Adrenal gland (tissue), 5 donors: ENCODE measurements at regions not wholly inside any gene's neighbourhood (a gene's known extent, or its start where the extent isn't known, plus 50 kb on each side); places are given as distances from the start of the nearest gene placed in this dataset.

Source experiments
- CTCF ChIP-seq, 6 experiments: fragments of 450-650 bp in 4 of 6; fragments of 200-600 bp in 2 of 6; sonication (generic) in 1 of 6; IDR thresholded peaks; 1 replicate in 5 of 6; 2 replicates in 1 of 6; pipeline versions ENCODE4 v1.5.1 to v1.8.0; 2016 to 2021; ENCODE audit warnings: antibody characterized with exemption in 6 of 6, mild to moderate bottlenecking in 2 of 6, moderate library complexity in 1 of 6
- POLR2A ChIP-seq, 2 donors: fragments of 450-650 bp; IDR thresholded peaks; one replicate each; pipeline ENCODE4 v1.6.1; 2017; ENCODE audit warnings: antibody characterized with exemption in 2 of 2, mild to moderate bottlenecking in 2 of 2, moderate library complexity in 1 of 2
- donor health status: DM: no; HTN: no; CAD: no.

- TF ChIP-seq CTCF (IDR thresholded peaks at IDR 0.05) (no peak), POLR2A (IDR thresholded peaks at IDR 0.05) (no peak)
These were observed 348.1 kb upstream of the DCBLD2 start for GRCh38 chr3:99249627-99250026.
